Gastroesophageal sphincter (tissue), 4 donors: ENCODE measurements at regions not wholly inside any gene's neighbourhood (a gene's known extent, or its start where the extent isn't known, plus 50 kb on each side); places are given as distances from the start of the nearest gene placed in this dataset.

Source experiments
- ATAC-seq: fragments of 150-250 bp; one replicate; pipeline ENCODE4 v1.9.1; 2016; ENCODE audit warnings: mild to moderate bottlenecking, moderate library complexity
- H3K27ac ChIP-seq, 4 donors: fragments of 200-600 bp; sonication (generic) in 3 of 4; 1 replicate in 3 of 4; 2 replicates in 1 of 4; pipeline ENCODE4 v1.5.1; 2016 to 2019
- H3K27me3 ChIP-seq: fragments of 200-600 bp; sonication (generic); one replicate; pipeline ENCODE4 v1.5.1; 2019
- H3K36me3 ChIP-seq, 2 donors: fragments of 200-600 bp; sonication (generic); one replicate each; pipeline ENCODE4 v1.5.1; 2019; ENCODE audit warnings: control low read depth in 1 of 2
- H3K4me1 ChIP-seq, 3 donors: fragments of 200-600 bp; sonication (generic); 1 replicate in 2 of 3; 2 replicates in 1 of 3; pipeline ENCODE4 v1.5.1; 2016 to 2019; ENCODE audit warnings: control low read depth in 2 of 3
- H3K4me3 ChIP-seq, 2 donors: fragments of 200-600 bp; sonication (generic); one replicate each; pipeline ENCODE4 v1.5.1; 2019; ENCODE audit warnings: mild to moderate bottlenecking in 1 of 2, moderate library complexity in 1 of 2
- H3K9me3 ChIP-seq, 3 donors: fragments of 200-600 bp; sonication (generic); one replicate each; pipeline ENCODE4 v1.5.1; 2017 to 2019; ENCODE audit warnings: control low read depth in 2 of 3
- CTCF ChIP-seq, 4 experiments: fragments of 200-600 bp in 2 of 4; fragments of 450-650 bp in 2 of 4; sonication (generic) in 1 of 4; IDR thresholded peaks; one replicate each; pipeline ENCODE4 v1.5.1; 2017 to 2019; ENCODE audit warnings: antibody characterized with exemption in 4 of 4, mild to moderate bottlenecking in 2 of 4, moderate library complexity in 2 of 4
- EP300 ChIP-seq: sonication (generic); formaldehyde crosslinking; IDR thresholded peaks from one replicate; pipeline ENCODE4 v1.6.1; 2017; ENCODE audit warnings: antibody characterized with exemption, mild to moderate bottlenecking
- POLR2A ChIP-seq, 2 donors: fragments of 450-650 bp; IDR thresholded peaks; one replicate each; pipeline ENCODE4 v1.6.1; 2017; ENCODE audit warnings: antibody characterized with exemption in 2 of 2, mild to moderate bottlenecking in 2 of 2, moderate library complexity in 1 of 2
- POLR2AphosphoS5 ChIP-seq: sonication (generic); formaldehyde crosslinking; IDR thresholded peaks from one replicate; pipeline ENCODE4 v1.6.1; 2017; ENCODE audit warnings: antibody characterized with exemption
- WGBS, 2 donors: methylation state at CpG; one replicate each; pipeline ENCODE4 v1.1.5; 2018; ENCODE audit warnings: low coverage in 1 of 2; 5-methylcytosine and 5-hydroxymethylcytosine counted together

- Histone ChIP-seq H3K27me3 (no peaks in the 10 kb centered on the region), H3K9me3 (no peaks in the 10 kb centered on the region), H3K4me1 (no peaks in the 10 kb centered on the region), H3K4me3 (no peak overlapping the region), H3K27ac (no peak overlapping the region), H3K36me3 (no peaks in the 10 kb centered on the region)
- TF ChIP-seq CTCF (IDR thresholded peaks at IDR 0.05) = peak in 3 of 4 experiments; percentile 21 to 44 (median 25)
- no peak for TF ChIP-seq POLR2AphosphoS5
- no peak for TF ChIP-seq EP300
- peak; percentile 58 for ATAC-seq
- WGBS, 2 donors = 23 to 33% methylated on average over 1 to 2 of the region's 2 CpGs
Observed at GRCh38 chr3:59313365-59313764, 263.5 kb upstream of the CFAP20DC start.

- TF ChIP-seq EP300 = no peak
- TF ChIP-seq POLR2AphosphoS5 = no peak
- TF ChIP-seq POLR2A (IDR thresholded peaks at IDR 0.05) = no peak
- H3K27ac ChIP-seq = no peak overlapping the region
- WGBS, 2 donors = 39 to 51% methylated on average over 3 of the region's 3 CpGs
- H3K9me3 ChIP-seq = no peaks in the 10 kb centered on the region
- no peaks in the 10 kb centered on the region for H3K36me3 ChIP-seq
- no peaks in the 10 kb centered on the region for H3K27me3 ChIP-seq
- no peak overlapping the region for H3K4me3 ChIP-seq
- no peaks in the 10 kb centered on the region for H3K4me1 ChIP-seq
- no peak for ATAC-seq
Observed at GRCh38 chr3:59311231-59311630, 261.4 kb upstream of the CFAP20DC start.

- Histone ChIP-seq H3K27me3 (no peaks in the 10 kb centered on the region), H3K9me3 (no peaks in the 10 kb centered on the region), H3K36me3 (no peaks in the 10 kb centered on the region), H3K4me3 (no peak overlapping the region), H3K4me1 (no peaks in the 10 kb centered on the region), H3K27ac (no peak overlapping the region)
- ATAC-seq = no peak
- TF ChIP-seq CTCF (IDR thresholded peaks at IDR 0.05) = no peak
- no peak for TF ChIP-seq POLR2A (IDR thresholded peaks at IDR 0.05)
- WGBS, 2 donors = 52 to 70% methylated on average over 2 of the region's 2 CpGs
Observed at GRCh38 chr3:59310736-59311135, 260.9 kb upstream of the CFAP20DC start.

GRCh38 chr3:59308684-59309083, 258.9 kb upstream of the CFAP20DC start:
- H3K9me3 ChIP-seq = no peaks in the 10 kb centered on the region
- no peak overlapping the region for H3K4me3 ChIP-seq
- H3K27ac ChIP-seq = no peak overlapping the region
- WGBS, 2 donors = 76 to 86% methylated on average over 3 to 4 of the region's 4 CpGs
- no peaks in the 10 kb centered on the region for H3K27me3 ChIP-seq
- TF ChIP-seq POLR2AphosphoS5 (no peak), CTCF (IDR thresholded peaks at IDR 0.05) (no peak)
- no peak for ATAC-seq
- H3K36me3 ChIP-seq = no peaks in the 10 kb centered on the region
- no peaks in the 10 kb centered on the region for H3K4me1 ChIP-seq

GRCh38 chr3:59308001-59308400, 258.2 kb upstream of the CFAP20DC start:
- H3K27ac ChIP-seq = no peak overlapping the region
- no peaks in the 10 kb centered on the region for H3K9me3 ChIP-seq
- H3K27me3 ChIP-seq = no peaks in the 10 kb centered on the region
- WGBS, 2 donors = 73 to 83% methylated on average over 1 of the region's 1 CpG
- TF ChIP-seq POLR2AphosphoS5 = no peak
- no peaks in the 10 kb centered on the region for H3K4me1 ChIP-seq
- no peak overlapping the region for H3K4me3 ChIP-seq
- H3K36me3 ChIP-seq = no peaks in the 10 kb centered on the region
- no peak for ATAC-seq

GRCh38 chr3:59306436-59306835, 256.6 kb upstream of the CFAP20DC start:
- 74 to 100% methylated on average over 2 to 3 of the region's 3 CpGs for WGBS, 2 donors
- ATAC-seq = no peak
- TF ChIP-seq EP300 = no peak
- TF ChIP-seq POLR2AphosphoS5 = no peak
- no peak for TF ChIP-seq CTCF (IDR thresholded peaks at IDR 0.05)
- no peak for TF ChIP-seq POLR2A (IDR thresholded peaks at IDR 0.05)

More at GRCh38 chr3:59306436-59306835, 256.6 kb upstream of the CFAP20DC start:
- H3K9me3 ChIP-seq = no peaks in the 10 kb centered on the region
- no peak overlapping the region for H3K4me3 ChIP-seq
- no peaks in the 10 kb centered on the region for H3K27me3 ChIP-seq
- no peak overlapping the region for H3K27ac ChIP-seq
- H3K4me1 ChIP-seq = no peaks in the 10 kb centered on the region
- H3K36me3 ChIP-seq = no peaks in the 10 kb centered on the region
